Breast epithelium (tissue), 3 donors: ENCODE measurements at regions not wholly inside any gene's neighbourhood (a gene's known extent, or its start where the extent isn't known, plus 50 kb on each side); places are given as distances from the start of the nearest gene placed in this dataset.
"Not testable (repeated sequence)": the region's sequence is repeated elsewhere in the genome, so short reads cannot be mapped to it uniquely, and the experiment has no call there.

ENCODE experiments used
- POLR2A ChIP-seq: fragments of 450-650 bp; IDR thresholded peaks from one replicate; pipeline ENCODE4 v1.6.1; 2016; ENCODE audit warnings: antibody characterized with exemption, mild to moderate bottlenecking, moderate library complexity
- POLR2AphosphoS5 ChIP-seq, 3 donors: sonication (generic); formaldehyde crosslinking; IDR thresholded peaks; one replicate each; pipeline ENCODE4 v1.6.1; 2017; ENCODE audit warnings: antibody characterized with exemption in 3 of 3
- TF ChIP-seq, protein P1 (sequence below), 3 donors: fragments of 450-650 bp; IDR thresholded peaks; one replicate each; pipeline ENCODE4 v1.5.1; 2016 to 2017; ENCODE audit warnings: antibody characterized with exemption in 3 of 3, mild to moderate bottlenecking in 3 of 3, moderate library complexity in 3 of 3

DNA sequence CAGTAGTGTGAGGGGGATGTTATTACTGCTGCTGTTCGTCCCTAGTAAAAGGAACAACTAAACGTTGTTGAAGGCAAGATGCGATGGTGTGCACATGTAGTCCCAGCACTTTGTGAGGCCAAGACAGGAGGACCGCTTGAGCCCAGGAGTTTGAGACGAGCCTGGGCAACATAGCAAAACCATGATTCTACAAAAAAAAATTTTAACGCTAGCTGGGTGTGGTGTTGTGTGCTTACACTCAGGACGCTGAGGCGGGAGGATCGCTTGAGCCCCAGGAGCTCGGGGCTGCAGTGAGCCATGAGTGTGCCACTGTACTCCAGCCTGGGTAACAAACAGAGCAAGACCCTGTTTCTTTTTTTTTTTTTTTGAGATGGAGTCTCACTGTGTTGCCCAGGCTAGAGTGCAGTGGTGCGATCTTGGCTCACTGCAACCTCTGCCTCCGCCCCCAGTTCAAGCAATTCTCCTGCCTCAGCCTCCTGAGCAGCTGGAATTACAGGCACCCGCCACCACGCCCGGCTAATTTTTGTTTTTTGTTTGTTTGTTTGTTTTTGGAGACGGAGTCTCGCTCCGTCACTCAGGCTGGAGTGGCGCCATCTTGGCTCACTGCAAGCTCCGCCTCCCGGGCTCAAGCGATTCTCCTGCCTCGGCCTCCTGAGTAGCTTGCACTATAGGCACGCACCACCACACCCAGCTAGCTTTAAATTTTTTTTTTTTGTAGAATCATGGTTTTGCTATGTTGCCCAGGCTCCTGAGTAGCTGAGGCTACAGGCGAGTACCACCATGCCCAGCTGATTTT is 87.3 kb downstream of the MYL12B start:
- TF ChIP-seq, protein P1, sequence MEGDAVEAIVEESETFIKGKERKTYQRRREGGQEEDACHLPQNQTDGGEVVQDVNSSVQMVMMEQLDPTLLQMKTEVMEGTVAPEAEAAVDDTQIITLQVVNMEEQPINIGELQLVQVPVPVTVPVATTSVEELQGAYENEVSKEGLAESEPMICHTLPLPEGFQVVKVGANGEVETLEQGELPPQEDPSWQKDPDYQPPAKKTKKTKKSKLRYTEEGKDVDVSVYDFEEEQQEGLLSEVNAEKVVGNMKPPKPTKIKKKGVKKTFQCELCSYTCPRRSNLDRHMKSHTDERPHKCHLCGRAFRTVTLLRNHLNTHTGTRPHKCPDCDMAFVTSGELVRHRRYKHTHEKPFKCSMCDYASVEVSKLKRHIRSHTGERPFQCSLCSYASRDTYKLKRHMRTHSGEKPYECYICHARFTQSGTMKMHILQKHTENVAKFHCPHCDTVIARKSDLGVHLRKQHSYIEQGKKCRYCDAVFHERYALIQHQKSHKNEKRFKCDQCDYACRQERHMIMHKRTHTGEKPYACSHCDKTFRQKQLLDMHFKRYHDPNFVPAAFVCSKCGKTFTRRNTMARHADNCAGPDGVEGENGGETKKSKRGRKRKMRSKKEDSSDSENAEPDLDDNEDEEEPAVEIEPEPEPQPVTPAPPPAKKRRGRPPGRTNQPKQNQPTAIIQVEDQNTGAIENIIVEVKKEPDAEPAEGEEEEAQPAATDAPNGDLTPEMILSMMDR (IDR thresholded peaks at IDR 0.05): not testable (repeated sequence)
- not testable (repeated sequence) for TF ChIP-seq POLR2AphosphoS5 (IDR thresholded peaks at IDR 0.05); POLR2A
